Type B pancreatic cell (in vitro differentiated cells): ENCODE measurements at regions not wholly inside any gene's neighbourhood (a gene's known extent, or its start where the extent isn't known, plus 50 kb on each side); places are given as distances from the start of the nearest gene placed in this dataset.
"Not testable (repeated sequence)": the region's sequence is repeated elsewhere in the genome, so short reads cannot be mapped to it uniquely, and the experiment has no call there.

ENCODE experiments used
- DNase-seq: peaks from one replicate; pipeline ENCODE4 v3.0.0; 2021; ENCODE audit warnings: mixed read lengths; ENCODE audit not compliant: unreplicated experiment; ENCODE audit errors: extremely low spot score
- H3K27ac Mint-ChIP-seq: 2 replicates; pipeline ENCODE4 v1.8.0; 2021; ENCODE audit warnings: mild to moderate bottlenecking, mixed read lengths
- H3K27me3 Mint-ChIP-seq: 2 replicates; pipeline ENCODE4 v1.8.0; 2021; ENCODE audit warnings: mixed read lengths
- H3K36me3 Mint-ChIP-seq: 2 replicates; pipeline ENCODE4 v1.8.0; 2021; ENCODE audit warnings: mixed read lengths
- H3K4me1 Mint-ChIP-seq: one replicate; pipeline ENCODE4 v1.8.0; 2021; ENCODE audit warnings: mixed read lengths; ENCODE audit not compliant: unreplicated experiment
- H3K4me3 Mint-ChIP-seq: 2 replicates; pipeline ENCODE4 v1.8.0; 2021; ENCODE audit warnings: mild to moderate bottlenecking, mixed read lengths
- H3K9me3 Mint-ChIP-seq: 2 replicates; pipeline ENCODE4 v1.8.0; 2021; ENCODE audit warnings: mixed read lengths
- TF ChIP-seq, protein P1 (sequence below): fragments of 200-600 bp; sonication (generic); conservative IDR thresholded peaks from 2 replicates; pipeline ENCODE4 v1.5.0; 2021; ENCODE audit warnings: antibody characterized with exemption, mild to moderate bottlenecking

DNA sequence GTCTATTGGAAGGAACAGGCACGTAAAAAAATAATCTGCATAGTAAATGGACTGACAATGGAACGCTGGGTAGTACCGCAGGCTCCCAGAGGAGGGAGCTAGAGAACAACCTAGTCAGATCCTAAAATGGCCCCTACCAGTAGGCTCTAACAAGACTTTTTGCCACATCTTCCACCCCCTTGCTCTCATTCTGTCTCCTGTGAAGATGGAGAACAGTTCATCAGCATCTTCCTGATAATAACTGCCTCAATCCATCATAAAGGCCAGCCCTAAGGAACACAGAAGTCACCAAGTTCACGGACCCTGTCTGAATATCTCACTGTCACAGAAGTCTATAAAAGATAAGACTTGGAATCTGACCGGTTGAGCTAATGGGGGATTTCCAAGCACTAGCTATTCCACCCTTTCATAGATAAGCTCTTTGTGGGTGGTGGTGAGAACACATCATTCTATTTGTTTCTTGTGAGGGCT lies 133.4 kb downstream of the SLC1A3 start:
- TF ChIP-seq, protein P1, sequence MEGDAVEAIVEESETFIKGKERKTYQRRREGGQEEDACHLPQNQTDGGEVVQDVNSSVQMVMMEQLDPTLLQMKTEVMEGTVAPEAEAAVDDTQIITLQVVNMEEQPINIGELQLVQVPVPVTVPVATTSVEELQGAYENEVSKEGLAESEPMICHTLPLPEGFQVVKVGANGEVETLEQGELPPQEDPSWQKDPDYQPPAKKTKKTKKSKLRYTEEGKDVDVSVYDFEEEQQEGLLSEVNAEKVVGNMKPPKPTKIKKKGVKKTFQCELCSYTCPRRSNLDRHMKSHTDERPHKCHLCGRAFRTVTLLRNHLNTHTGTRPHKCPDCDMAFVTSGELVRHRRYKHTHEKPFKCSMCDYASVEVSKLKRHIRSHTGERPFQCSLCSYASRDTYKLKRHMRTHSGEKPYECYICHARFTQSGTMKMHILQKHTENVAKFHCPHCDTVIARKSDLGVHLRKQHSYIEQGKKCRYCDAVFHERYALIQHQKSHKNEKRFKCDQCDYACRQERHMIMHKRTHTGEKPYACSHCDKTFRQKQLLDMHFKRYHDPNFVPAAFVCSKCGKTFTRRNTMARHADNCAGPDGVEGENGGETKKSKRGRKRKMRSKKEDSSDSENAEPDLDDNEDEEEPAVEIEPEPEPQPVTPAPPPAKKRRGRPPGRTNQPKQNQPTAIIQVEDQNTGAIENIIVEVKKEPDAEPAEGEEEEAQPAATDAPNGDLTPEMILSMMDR = peak; percentile 84
- Mint-ChIP-seq H3K9me3 (no peaks in the 10 kb centered on the region), H3K4me3 (no peak overlapping the region), H3K4me1 (peaks cover 9% of the 10 kb centered on the region), H3K36me3 (no peaks in the 10 kb centered on the region), H3K27ac (peak overlapping the region; percentile 41), H3K27me3 (peaks cover 21% of the 10 kb centered on the region)
- DNase-seq = peak; percentile 74

DNA sequence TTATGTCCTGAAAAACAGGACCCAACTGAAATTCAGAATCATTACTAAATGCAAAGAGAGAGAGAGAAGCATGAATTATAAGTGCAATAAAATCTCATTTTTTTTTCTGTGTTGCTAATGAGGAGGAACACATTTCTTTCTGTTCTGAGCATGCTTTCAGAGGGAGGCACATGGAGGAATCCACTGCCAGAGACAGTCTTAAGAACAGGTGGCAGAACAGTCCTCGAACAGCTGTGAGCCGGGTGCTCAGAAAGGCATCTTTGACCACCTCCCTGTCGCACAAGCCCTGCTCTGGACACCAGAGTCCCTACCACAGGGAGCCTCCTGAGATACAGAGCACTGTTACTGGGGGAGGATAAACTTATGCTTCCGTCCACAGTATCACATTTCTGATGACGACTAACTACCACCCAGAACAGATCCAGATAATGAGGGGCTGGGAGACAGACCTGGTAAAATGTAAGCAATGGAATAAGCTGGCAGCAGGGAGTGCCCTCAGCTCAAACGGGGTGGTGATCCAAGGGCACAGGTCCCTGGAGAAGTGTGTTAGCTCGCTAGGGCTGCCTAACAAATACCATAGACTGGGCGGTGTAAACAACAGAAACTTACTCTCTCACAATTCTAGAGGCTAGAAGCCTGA lies 134.0 kb downstream of the SLC1A3 start:
- H3K4me3 Mint-ChIP-seq = no peak overlapping the region
- H3K27me3 Mint-ChIP-seq = peaks cover 20% of the 10 kb centered on the region
- H3K27ac Mint-ChIP-seq = peak overlapping the region; percentile 41
- no peaks in the 10 kb centered on the region for H3K9me3 Mint-ChIP-seq
- no peaks in the 10 kb centered on the region for H3K36me3 Mint-ChIP-seq
- TF ChIP-seq, protein P1 = no peak
- no peak for DNase-seq
- H3K4me1 Mint-ChIP-seq = peaks cover 14% of the 10 kb centered on the region

DNA sequence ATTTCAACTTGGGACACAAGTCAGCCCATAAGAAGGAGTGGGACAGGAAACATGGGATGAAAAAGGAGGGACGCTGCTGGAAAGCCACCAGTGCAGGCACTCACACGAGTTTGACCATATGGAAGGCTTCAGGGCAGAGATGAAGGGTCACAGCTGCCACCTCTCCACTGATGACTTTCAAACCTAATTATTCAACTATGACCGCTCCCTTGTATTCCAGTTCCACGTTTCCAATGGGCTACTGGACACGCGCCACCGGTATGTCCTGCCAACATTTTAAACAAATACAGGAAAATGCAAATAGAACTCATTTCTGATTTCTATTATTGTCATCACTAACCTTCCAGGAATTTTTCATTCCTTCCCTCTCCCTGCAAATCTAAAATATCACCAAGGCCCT lies 134.7 kb downstream of the SLC1A3 start:
- no peak for DNase-seq
- Mint-ChIP-seq H3K4me3 (no peak overlapping the region), H3K36me3 (no peaks in the 10 kb centered on the region), H3K27ac (no peak overlapping the region), H3K9me3 (no peaks in the 10 kb centered on the region), H3K27me3 (peaks cover 26% of the 10 kb centered on the region), H3K4me1 (peaks cover 18% of the 10 kb centered on the region)
- TF ChIP-seq, protein P1 = no peak

DNA sequence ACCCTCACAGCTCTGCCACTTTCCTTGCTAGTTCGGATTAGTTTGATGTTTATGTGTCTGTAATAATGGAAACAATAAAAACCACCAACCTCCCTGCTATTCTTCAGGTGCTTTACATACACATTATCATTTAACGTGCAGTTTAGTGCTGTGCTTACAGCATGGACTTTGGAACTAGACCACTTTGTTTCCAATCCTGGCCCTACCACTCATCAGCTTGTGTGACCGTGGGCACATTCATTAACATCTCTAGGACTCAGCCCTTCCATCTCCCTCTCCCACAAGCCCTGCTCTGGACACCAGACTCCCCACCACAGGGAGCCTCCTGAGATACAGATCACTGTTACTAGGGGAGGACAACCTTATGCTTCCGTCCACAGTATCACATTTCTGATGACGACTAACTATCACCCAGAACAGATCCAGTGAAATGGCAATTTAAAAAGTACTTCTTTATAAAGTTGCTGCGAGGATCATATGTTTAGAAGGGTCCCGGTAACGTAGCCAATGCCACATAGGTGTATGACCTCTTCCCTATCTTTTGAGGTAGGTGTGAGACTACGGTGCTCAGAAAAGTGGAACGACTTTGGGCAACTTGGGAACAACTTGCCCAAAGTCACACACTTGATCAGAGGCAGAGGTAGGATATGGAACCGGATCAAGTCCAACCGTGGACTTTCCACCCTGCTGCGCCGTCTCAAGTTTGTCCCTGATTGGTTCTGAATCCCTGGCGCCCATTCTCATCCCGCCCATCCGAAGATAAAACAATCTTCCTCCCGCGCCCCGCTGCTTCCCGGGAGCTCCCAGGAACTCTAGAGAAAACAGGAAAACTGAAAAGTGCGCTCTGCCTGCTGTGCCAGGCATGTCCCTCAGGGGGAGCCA lies 132.4 kb upstream of the NIPBL start:
- Mint-ChIP-seq H3K27me3 (peaks cover 36% of the 10 kb centered on the region), H3K4me1 (peaks cover 18% of the 10 kb centered on the region), H3K27ac (peak overlapping the region; percentile 95), H3K9me3 (peaks cover 6% of the 10 kb centered on the region), H3K36me3 (no peaks in the 10 kb centered on the region), H3K4me3 (peak overlapping the region; percentile 97)
- DNase-seq = no peak
- TF ChIP-seq, protein P1 = peak; percentile 81

DNA sequence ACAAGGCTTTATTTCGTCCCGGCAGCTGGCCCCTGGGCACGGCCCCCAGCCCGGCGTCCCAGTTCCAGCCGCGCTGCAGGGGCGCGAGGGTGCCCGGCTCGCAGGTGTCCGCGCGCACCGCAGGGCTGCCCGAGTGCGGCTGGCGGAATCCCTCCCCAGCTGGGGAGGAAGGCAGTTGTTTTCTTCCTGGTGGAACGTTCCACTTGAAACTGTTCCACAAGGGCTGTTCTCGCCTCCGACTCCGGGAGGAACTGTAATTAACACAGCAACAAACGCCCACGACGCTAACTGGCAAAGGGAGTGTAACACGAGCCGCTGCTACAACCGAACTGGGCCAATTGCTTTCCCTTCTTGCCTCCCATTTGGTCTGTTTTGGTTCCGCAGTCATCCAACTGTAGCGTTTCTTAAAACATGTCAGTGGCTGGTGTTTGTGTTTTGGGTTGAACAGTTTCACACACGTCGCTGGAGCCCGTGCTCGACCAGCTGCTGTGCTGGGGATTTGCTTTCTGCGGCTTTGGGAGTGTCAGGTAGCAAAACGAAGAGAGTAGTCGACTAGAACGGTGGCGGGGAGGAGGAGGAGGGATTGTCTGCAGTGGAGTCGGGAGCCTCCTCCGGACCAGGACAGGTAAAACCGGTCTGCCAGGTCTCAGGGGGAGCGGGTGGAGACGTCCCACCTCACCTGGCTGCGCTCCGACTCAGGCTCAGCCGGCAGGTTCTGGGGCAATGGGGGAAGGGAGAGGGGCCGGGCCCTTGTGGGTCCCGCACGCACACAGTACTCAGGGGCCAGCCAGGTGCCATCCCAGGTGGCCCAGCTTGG lies 131.6 kb upstream of the NIPBL start:
- Mint-ChIP-seq H3K4me1 (peaks cover 18% of the 10 kb centered on the region), H3K36me3 (no peaks in the 10 kb centered on the region), H3K27me3 (peaks cover 42% of the 10 kb centered on the region), H3K4me3 (peak overlapping the region; percentile 97), H3K27ac (peak overlapping the region; percentile 95), H3K9me3 (peaks cover 6% of the 10 kb centered on the region)
- TF ChIP-seq, protein P1 = peak; percentile 60
- DNase-seq = peak; percentile 81

DNA sequence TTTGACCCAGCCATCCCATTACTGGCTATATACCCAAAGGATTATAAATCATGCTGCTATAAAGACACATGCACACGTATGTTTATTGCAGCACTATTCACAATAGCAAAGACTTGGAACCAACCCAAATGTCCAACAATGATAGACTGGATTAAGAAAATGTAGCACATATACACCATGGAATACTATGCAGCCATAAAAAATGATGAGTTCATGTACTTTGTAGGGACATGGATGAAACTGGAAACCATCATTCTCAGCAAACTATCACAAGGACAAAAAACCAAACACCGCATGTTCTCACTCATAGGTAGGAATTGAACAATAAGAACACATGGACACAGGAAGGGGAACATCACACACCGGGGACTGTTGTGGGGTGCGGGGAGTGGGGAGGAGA lies 128.8 kb upstream of the NIPBL start:
- H3K4me3 Mint-ChIP-seq, H3K27ac Mint-ChIP-seq, DNase-seq, H3K36me3 Mint-ChIP-seq, H3K9me3 Mint-ChIP-seq: not testable (repeated sequence)
- peaks cover 18% of the 10 kb centered on the region for H3K4me1 Mint-ChIP-seq
- H3K27me3 Mint-ChIP-seq = peaks cover 41% of the 10 kb centered on the region
